Adrenal gland (tissue), 9 donors: ENCODE measurements at regions not wholly inside any gene's neighbourhood (a gene's known extent, or its start where the extent isn't known, plus 50 kb on each side); places are given as distances from the start of the nearest gene placed in this dataset.

ENCODE experiments used
- DNase-seq, 7 donors: peaks; one replicate each; pipeline ENCODE4 v3.0.0-alpha.2; 2019 to 2020
- H3K27ac ChIP-seq, 5 donors: fragments of 200-600 bp; sonication (generic) in 4 of 5; 1 replicate in 3 of 5; 2 replicates in 2 of 5; pipeline versions ENCODE4 v1.5.1 to v1.8.0; 2016 to 2020; ENCODE audit warnings: mild to moderate bottlenecking in 1 of 5
- H3K27me3 ChIP-seq: fragments of 200-600 bp; 2 replicates; pipeline ENCODE4 v1.8.0; 2021
- H3K36me3 ChIP-seq, 2 donors: fragments of 200-600 bp; replicated peaks in 1 of 2; 1 replicate in 1 of 2; 2 replicates in 1 of 2; pipeline versions ENCODE4 v1.5.1 to v1.8.0; 2018 to 2022
- H3K4me1 ChIP-seq, 2 donors: fragments of 200-600 bp; replicated peaks in 1 of 2; 1 replicate in 1 of 2; 2 replicates in 1 of 2; pipeline versions ENCODE4 v1.5.1 to v1.8.0; 2018 to 2021
- H3K4me3 ChIP-seq, 4 donors: fragments of 200-600 bp; sonication (generic) in 3 of 4; one replicate each; pipeline ENCODE4 v1.5.1; 2016 to 2018
- H3K9me3 ChIP-seq, 3 donors: fragments of 200-600 bp; sonication (generic) in 1 of 3; replicated peaks in 1 of 3; 1 replicate in 2 of 3; 2 replicates in 1 of 3; pipeline versions ENCODE4 v1.5.1 to v1.8.0; 2016 to 2021
- CTCF ChIP-seq, 6 experiments: fragments of 450-650 bp in 4 of 6; fragments of 200-600 bp in 2 of 6; sonication (generic) in 1 of 6; IDR thresholded peaks; 1 replicate in 5 of 6; 2 replicates in 1 of 6; pipeline versions ENCODE4 v1.5.1 to v1.8.0; 2016 to 2021; ENCODE audit warnings: antibody characterized with exemption in 6 of 6, mild to moderate bottlenecking in 2 of 6, moderate library complexity in 1 of 6
- POLR2A ChIP-seq, 2 donors: fragments of 450-650 bp; IDR thresholded peaks; one replicate each; pipeline ENCODE4 v1.6.1; 2017; ENCODE audit warnings: antibody characterized with exemption in 2 of 2, mild to moderate bottlenecking in 2 of 2, moderate library complexity in 1 of 2
- WGBS, 4 donors: extraction: QIAGEN DNeasy Blood & Tissue Kit in 2 of 4; methylation state at CpG; one replicate each; pipeline versions ENCODE4 v1.1.5 to v1.1.7; 2013 to 2017; 5-methylcytosine and 5-hydroxymethylcytosine counted together
- intact Hi-C, 2 donors: fragments of 100-400 bp; cut with DNase I; formaldehyde crosslinking; loops; one replicate each; pipeline versions ENCODE4 v1.14.1 to v1.15.0; 2022 to 2023
- donor health status: healthy with polysubstance abuse.
- donor health status: Bipolar disorder and iron deficiency.
- donor health status: DM: yes; HTN: yes; CAD: no.
- donor health status: DM: no; HTN: no; CAD: no.
- donor health status: DM: no; HTN: no; CAD: no.

DNA sequence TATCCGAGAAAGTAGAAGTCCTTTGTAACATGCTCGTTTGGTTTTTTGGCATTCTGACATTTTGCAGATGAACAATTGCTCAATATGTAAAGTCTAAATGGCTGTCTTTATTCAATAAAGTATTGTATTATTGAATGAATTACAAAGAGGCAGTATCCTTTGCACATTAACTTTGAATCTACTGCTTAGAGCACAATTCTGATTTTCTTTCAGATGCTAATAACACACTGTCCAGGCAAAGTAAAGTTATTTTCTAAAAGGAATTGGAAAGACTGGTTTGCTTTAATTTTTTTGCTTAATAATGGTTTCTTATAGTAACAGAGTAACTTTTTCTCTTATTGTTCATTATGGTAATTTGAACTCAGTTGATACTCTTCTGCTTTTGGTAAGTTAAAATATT, 494.8 kb downstream of the RWDD3 start:
- no peaks in the 10 kb centered on the region for H3K27me3 ChIP-seq
- H3K27ac ChIP-seq: no peak overlapping the region

GRCh38 chr1:95730986-95731385, 497.0 kb downstream of the RWDD3 start:
- no peaks in the 10 kb centered on the region for H3K27me3 ChIP-seq
- no peaks in the 10 kb centered on the region for H3K36me3 ChIP-seq
- WGBS, 4 donors: 50 to 61% (median 54%) methylated on average over 3 of the region's 3 CpGs
- no peaks in the 10 kb centered on the region for H3K4me1 ChIP-seq
- no peak for DNase-seq
- TF ChIP-seq CTCF (IDR thresholded peaks at IDR 0.05) (no peak), POLR2A (IDR thresholded peaks at IDR 0.05) (no peak)
- H3K9me3 ChIP-seq: no peaks in the 10 kb centered on the region
- no peak overlapping the region for H3K27ac ChIP-seq
- intact Hi-C loops: no loop called here
- no peak overlapping the region for H3K4me3 ChIP-seq

More for the DNA sequence above, 494.8 kb downstream of the RWDD3 start:
- Histone ChIP-seq H3K4me3 (no peak overlapping the region), H3K4me1 (no peaks in the 10 kb centered on the region), H3K9me3 (no peaks in the 10 kb centered on the region), H3K36me3 (no peaks in the 10 kb centered on the region)
- WGBS, 4 donors: 52 to 66% (median 63%) methylated on average over 2 of the region's 2 CpGs
- intact Hi-C loops: no loop called here
- DNase-seq: no peak
- TF ChIP-seq POLR2A (IDR thresholded peaks at IDR 0.05): no peak
- TF ChIP-seq CTCF (IDR thresholded peaks at IDR 0.05): no peak

DNA sequence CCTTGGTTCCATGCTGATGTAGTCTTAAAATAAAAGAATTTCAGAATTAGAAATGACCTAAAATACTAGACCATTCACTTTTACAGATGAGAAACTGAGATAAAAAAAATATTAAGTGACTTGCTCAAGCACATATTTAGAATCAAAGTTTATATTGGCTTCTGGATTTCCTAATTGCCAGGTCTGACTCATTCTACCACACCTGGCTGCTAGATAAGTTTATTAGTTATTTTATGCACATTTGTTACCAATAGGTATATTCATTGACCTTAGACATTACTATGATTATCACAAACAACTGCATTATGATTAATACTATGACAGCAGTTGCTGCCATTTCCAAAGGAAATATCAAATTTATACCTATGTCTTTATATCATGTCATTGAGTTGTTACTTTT, 497.5 kb downstream of the RWDD3 start:
- Histone ChIP-seq H3K4me3 (no peak overlapping the region), H3K27me3 (no peaks in the 10 kb centered on the region), H3K27ac (no peak overlapping the region), H3K36me3 (no peaks in the 10 kb centered on the region), H3K9me3 (no peaks in the 10 kb centered on the region), H3K4me1 (no peaks in the 10 kb centered on the region)
- TF ChIP-seq POLR2A (IDR thresholded peaks at IDR 0.05) (no peak), CTCF (IDR thresholded peaks at IDR 0.05) (no peak)
- intact Hi-C loops: no loop called here
- DNase-seq: no peak

- H3K4me1 ChIP-seq: no peaks in the 10 kb centered on the region
- WGBS, 4 donors: 29 to 56% (median 47%) methylated on average over 1 of the region's 1 CpG
- H3K4me3 ChIP-seq: no peak overlapping the region
These were observed 499.0 kb downstream of the RWDD3 start for GRCh38 chr1:95733031-95733430.

More at GRCh38 chr1:95733031-95733430, 499.0 kb downstream of the RWDD3 start:
- no peaks in the 10 kb centered on the region for H3K9me3 ChIP-seq
- H3K27ac ChIP-seq: no peak overlapping the region
- no peak for TF ChIP-seq CTCF (IDR thresholded peaks at IDR 0.05)
- TF ChIP-seq POLR2A (IDR thresholded peaks at IDR 0.05): no peak
- DNase-seq: no peak
- intact Hi-C loops: no loop called here
- no peaks in the 10 kb centered on the region for H3K27me3 ChIP-seq
- no peaks in the 10 kb centered on the region for H3K36me3 ChIP-seq
